IPS DF 19.7 (cell line): ENCODE measurements at regions not wholly inside any gene's neighbourhood (a gene's known extent, or its start where the extent isn't known, plus 50 kb on each side); places are given as distances from the start of the nearest gene placed in this dataset.

Experiments
- DNase-seq: peaks from one replicate; pipeline ENCODE4 v3.0.0-alpha.2; 2013; ENCODE audit warnings: low read depth, low spot score

GRCh38 chr15:96067677-96068076 is 262.8 kb upstream of the NR2F2 start:
- no peak for DNase-seq

- no peak for DNase-seq
These were observed 261.6 kb upstream of the NR2F2 start for GRCh38 chr15:96068897-96069296.

- DNase-seq: no peak
These were observed 259.9 kb upstream of the NR2F2 start for GRCh38 chr15:96070636-96071035.

- DNase-seq: no peak
These were observed 257.7 kb upstream of the NR2F2 start for GRCh38 chr15:96072821-96073220.

GRCh38 chr15:96073908-96074307 is 256.6 kb upstream of the NR2F2 start:
- DNase-seq: no peak

- no peak for DNase-seq
These were observed 254.6 kb upstream of the NR2F2 start for GRCh38 chr15:96075895-96076294.

GRCh38 chr15:96076350-96076749 is 254.2 kb upstream of the NR2F2 start:
- DNase-seq: no peak

GRCh38 chr15:96079041-96079440 is 251.5 kb upstream of the NR2F2 start:
- DNase-seq: no peak

GRCh38 chr15:96079882-96080281 is 250.6 kb upstream of the NR2F2 start:
- no peak for DNase-seq

- DNase-seq: no peak
These were observed 244.3 kb upstream of the NR2F2 start for GRCh38 chr15:96086164-96086563.

GRCh38 chr15:96087180-96087884 is 243.2 kb upstream of the NR2F2 start:
- DNase-seq: peak; percentile 61

- DNase-seq: no peak
These were observed 241.8 kb upstream of the NR2F2 start for GRCh38 chr15:96088650-96089049.

GRCh38 chr15:96089405-96090058 is 241.0 kb upstream of the NR2F2 start:
- no peak for DNase-seq

GRCh38 chr15:96092186-96092585 is 238.3 kb upstream of the NR2F2 start:
- DNase-seq: no peak

GRCh38 chr15:96093063-96093462 is 237.4 kb upstream of the NR2F2 start:
- no peak for DNase-seq

GRCh38 chr15:96097661-96098060 is 232.8 kb upstream of the NR2F2 start:
- DNase-seq: no peak

GRCh38 chr15:96102631-96103030 is 227.9 kb upstream of the NR2F2 start:
- DNase-seq: no peak

- no peak for DNase-seq
These were observed 224.3 kb upstream of the NR2F2 start for GRCh38 chr15:96106181-96106580.

GRCh38 chr15:96106628-96107027 is 223.9 kb upstream of the NR2F2 start:
- DNase-seq: no peak

GRCh38 chr15:96107916-96108315 is 222.6 kb upstream of the NR2F2 start:
- DNase-seq: no peak

- DNase-seq: no peak
These were observed 222.1 kb upstream of the NR2F2 start for GRCh38 chr15:96108405-96108804.

GRCh38 chr15:96109820-96110219 is 220.7 kb upstream of the NR2F2 start:
- DNase-seq: no peak

GRCh38 chr15:96112018-96112417 is 218.5 kb upstream of the NR2F2 start:
- no peak for DNase-seq

GRCh38 chr15:96115642-96116041 is 214.9 kb upstream of the NR2F2 start:
- no peak for DNase-seq
